HG02610 (cell line): ENCODE measurements at regions not wholly inside any gene's neighbourhood (a gene's known extent, or its start where the extent isn't known, plus 50 kb on each side); places are given as distances from the start of the nearest gene placed in this dataset.
"Not testable (repeated sequence)": the region's sequence is repeated elsewhere in the genome, so short reads cannot be mapped to it uniquely, and the experiment has no call there.

ENCODE experiments used
- ATAC-seq: cut with Tn5 transposase; IDR thresholded peaks from one replicate; pipeline ENCODE4 v1.9.1; 2021; ENCODE audit warnings: mild to moderate bottlenecking, moderate library complexity; ENCODE audit not compliant: unreplicated experiment

DNA sequence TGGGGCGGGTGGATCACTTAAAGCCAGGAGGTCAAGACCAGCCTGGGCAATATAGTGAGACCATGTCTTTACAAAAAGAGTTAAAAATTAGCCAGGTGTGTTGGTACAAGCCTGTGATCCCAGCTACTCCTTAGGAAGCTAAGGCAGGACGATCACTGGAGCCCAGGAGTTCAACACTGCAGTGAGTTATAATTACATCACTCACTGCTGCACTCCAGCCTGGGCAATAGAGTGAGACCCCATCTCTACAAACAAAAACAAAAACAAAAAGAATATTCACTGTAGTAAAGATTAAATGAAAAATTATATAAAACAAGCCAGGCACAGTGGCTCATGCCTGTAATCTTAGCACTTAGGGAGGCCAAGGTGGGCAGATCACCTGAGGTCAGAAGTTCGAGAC is 1047.6 kb upstream of the AUTS2 start:
- no peak for ATAC-seq

DNA sequence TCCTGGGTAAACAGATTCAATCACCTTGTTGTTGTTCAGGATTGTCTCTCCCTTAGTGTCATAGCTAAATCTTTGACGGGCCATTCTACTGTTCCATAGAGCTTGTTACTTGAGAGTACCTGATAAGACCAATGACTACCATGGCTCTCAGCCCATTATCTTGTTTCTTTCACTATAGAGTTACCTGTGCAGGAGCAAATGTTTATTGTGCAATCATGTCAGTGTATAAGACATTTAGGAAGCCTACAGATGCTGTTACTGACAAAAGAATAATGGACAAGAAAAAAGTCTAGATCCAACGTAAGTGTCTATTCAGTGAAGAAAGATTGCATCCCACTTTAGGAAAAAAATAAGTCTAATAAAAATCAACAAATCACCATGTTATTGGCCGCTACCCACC is 1041.7 kb upstream of the AUTS2 start:
- no peak for ATAC-seq

DNA sequence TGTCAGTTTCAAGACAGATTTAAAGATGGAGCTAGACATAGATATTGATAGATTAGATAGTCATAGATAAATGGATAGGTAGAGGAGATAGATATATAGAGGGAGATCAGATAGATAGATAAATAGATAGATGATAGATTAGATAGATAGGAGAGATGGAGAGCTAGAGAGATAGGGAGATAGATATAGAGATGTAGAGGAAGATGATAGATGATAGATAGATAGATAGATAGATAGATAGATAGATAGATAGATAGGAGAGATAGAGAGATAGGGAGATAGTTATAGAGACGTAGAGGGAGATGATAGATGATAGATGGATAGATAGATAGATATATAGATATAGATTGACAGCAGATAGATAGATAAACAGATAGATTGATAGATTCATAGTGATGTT is 1038.8 kb upstream of the AUTS2 start:
- no peak for ATAC-seq

DNA sequence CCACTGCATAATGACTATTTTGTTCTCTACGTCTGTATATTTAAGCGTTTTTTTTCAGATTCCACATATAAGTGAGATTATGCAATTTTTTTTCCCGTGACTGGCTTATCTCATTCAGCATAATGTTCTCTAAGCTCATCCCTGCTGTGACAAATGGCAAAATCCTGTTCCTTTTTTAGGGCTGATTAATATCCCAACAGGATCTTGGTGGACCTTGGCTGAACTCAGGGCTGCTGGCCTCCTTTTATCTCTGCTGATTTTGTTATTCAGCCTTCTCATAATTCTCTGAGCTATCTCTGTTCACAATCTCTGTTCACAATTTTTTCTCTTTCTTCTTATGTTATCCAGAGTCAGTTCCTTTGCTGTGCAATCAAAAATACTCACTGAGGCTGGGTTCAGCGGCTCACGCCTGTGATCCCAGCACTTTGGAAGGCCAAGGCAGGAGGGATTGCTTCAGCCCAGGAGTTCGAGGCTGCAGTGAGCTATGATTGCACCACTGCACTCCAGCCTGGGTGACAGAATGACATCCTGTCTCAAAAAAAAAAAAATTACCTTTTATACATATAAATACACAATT is 1035.9 kb upstream of the AUTS2 start:
- ATAC-seq: no peak

DNA sequence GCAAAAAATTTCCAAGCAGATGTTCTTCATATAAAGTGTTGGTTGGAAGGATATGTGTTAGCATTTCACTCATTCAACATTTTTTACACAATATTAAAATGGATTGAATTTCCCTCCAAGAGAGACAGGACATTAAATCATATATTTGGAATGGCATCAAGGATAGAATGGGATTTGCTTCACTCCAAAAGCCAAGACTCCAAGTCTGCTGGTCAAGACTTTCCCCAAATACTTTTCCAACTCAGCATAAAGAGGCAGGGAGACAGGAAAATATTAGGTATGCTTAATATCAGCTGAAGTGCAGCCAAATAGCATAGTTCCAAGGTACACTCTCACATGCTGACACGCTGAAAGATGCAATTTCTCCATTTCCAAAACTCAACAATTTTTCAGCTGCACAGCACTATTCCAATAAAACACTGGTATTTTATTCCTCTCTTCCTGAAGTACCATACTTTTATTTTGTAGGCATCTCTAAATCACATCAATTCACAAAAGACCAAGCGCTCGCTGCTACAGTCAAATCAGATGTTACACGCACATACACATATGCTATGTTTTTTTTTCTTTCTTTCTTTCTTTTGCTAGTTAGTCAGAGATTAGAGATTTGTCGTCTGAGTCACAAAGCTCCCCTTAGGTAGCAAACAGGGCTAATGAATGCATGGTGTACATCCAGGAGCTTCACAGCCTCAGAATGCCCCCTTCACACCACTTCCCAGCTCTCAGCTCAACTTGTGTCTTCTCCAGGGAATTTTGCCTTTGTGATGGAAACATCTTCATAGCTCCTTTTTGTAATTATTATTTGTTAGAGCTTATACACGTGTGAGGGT is 1033.8 kb upstream of the AUTS2 start:
- ATAC-seq: no peak

DNA sequence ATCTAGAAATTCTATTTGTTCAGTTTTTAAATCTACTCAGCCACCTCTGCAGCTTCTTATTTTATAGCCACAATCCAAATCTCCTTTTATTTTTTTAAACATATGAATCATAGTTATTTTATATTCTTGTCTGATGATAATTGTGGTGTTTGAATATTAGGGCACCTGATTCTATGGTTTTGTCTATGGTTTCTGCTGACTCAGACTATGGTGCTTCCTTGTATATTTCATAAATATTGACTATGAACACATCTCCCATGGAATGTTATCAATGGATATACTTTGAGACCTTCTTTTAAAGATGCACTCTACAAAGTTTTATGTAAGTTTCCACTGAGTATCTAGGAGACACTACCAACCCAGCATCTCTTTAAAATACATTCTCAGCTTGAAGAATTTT is 1027.0 kb upstream of the AUTS2 start:
- ATAC-seq: no peak

DNA sequence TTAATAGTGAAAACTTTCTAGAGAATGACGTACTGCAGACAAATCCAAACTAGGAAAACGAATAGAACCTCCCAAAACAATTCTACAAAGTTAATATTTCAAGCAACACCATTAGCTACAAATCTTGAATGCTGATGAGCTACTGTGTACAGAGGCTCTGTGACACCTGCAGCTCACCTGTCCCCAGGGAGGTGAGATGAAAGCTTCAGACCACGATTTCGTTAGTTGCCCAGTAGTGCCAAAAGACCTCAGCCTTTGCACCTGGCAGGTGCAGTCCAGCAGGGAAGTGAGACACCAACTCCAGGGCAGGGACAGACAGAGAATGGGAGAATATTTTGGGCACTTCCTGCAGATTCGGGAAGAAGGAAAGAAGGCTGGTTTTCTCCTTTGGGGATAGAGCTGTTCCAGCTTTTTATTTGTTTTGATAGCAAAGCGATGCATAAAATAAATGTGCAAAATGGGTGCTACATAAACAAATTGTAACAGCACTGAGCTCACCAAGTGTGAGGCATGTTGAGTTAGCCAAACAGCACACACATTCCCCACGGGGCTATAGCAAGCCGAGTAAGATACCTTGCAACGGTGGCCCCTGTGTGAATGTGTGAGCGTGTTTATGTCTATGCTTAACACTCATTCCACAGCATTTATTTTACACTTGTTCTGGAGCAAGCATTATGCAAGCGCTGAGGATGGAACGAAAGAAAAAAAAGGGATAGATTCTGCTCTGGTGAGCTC is 1024.8 kb upstream of the AUTS2 start:
- no peak for ATAC-seq

DNA sequence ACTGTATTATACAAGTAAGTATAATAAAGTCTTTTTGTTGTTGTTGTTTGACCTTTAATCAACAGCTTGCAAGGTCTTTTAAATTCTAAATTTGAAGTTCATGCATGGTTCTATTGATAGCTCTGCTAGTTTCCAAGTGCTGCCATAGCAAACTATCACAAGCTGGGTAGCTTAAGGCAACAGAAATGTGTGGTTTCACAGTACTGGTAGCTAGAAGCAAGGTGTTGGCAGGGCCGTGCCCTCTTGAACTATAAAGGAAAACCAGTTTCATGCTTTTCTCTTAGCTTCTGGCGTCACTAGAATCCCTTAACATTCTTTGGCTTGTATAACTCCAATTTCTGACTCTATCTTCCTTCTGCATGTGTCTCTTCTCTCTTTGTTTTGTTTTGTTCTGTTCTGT is 1021.9 kb upstream of the AUTS2 start:
- ATAC-seq: no peak

DNA sequence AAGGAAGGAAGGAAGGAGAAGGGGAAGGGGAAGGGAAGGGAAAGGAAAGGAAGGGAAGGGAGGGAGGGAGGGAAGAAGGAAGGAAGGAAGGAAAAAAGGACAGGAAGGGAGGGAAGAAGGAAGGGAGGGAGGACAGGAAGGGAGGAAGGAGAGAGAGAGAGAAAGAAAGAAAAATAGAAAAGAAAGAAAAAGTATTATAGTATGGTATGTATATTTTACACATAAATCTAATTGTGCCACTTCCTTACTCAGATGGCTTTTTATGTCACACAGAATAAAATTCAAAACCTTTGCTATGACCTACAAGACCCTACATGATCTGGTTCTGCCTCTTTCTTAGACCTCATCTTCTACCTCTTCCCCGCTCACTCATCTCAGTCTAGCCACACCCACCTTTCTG is 1016.9 kb upstream of the AUTS2 start:
- ATAC-seq: no peak

DNA sequence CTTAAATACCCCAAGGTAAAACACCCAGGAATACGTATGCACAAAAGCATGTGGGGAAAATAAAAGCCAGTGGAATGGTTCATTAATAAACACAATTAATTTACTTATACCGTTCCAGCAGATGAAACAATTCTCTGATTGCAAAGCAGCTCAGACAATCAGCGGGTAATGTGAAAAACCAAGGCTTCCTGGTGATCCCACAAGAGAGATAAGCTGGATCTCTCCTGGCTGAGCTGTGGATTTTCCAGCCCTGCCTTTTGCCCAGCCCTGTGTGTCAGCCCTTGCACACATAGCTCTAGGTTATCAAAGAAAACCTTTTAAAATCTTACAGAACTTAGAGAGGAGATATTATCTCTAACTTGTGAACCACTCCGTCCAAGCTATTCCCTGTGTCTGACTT is 1010.7 kb upstream of the AUTS2 start:
- ATAC-seq: no peak

DNA sequence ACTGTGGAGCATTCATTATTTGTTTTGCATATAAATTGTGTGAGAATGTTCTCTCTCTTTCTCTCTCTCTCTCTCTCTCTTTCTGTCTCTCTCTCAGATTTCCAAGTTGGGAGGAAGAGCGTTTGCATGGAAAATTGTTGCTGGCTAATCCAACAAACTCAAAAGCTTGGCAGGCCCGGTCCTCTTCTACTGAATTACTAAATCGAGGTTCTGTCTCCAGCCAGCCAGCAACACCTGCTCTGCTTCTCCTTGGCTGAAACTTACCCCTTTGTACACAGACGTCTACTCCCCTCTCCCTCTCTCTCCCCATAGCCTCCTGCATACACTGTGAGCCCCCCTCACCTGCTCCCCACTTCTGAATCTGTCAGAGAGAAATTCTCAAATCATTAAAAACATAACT is 996.4 kb upstream of the AUTS2 start:
- ATAC-seq: no peak

DNA sequence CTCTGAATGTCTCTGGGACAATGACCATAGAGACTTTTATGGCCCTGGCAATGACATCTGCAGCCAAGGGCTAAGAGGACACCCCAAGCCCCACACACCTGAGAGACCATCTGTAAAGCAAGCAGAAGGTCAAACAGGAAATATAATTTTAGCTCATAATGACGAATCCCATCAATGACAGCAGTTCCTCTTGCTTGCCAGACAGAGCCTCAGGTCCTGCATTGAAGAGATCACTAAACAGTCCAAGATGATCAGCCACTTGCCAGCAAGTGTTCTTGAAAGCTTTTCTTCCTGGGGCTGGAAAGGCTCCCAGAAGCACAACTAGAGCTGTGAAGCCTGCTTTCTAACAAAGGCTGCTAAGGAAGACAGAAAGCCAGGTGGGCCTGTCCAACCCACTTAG is 993.7 kb upstream of the AUTS2 start:
- ATAC-seq: no peak

DNA sequence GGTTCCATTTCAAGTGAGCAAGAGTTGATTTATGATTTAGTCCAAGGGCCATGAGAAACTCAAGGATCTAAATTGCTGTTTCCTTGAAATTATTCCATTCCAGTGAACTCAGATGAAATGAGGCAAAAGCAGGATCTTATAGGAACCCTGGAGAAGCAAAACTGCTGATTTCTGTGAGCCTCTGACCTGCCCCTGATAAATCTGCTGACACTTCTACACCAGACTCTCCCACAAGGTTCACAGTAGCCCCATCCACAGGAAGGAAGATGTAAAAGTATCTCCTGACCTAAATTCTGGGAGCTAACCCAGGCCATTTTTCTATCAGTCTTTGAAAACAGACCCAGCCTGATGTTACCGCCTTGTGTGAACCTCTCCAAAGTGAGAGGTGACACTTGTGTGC is 987.6 kb upstream of the AUTS2 start:
- no peak for ATAC-seq

DNA sequence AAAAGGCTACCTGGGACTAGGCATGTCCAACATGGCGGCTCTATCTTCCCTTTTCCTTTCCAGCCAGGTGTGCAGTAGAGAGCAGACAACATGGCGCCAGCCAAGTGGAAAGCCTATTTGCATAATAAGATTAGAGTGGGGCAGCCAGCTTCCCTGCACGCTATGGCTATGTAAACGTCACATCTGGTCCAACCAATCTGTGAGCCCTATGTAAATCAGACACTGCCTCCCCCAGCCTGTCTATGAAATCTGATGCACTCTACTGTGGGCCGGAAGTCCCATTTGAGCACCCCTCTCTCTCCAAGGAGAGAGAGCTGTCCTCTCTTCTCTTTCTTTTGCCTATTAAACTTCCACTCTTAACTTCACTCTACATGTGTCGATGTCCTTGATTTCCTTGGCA is 984.9 kb upstream of the AUTS2 start:
- no peak for ATAC-seq

DNA sequence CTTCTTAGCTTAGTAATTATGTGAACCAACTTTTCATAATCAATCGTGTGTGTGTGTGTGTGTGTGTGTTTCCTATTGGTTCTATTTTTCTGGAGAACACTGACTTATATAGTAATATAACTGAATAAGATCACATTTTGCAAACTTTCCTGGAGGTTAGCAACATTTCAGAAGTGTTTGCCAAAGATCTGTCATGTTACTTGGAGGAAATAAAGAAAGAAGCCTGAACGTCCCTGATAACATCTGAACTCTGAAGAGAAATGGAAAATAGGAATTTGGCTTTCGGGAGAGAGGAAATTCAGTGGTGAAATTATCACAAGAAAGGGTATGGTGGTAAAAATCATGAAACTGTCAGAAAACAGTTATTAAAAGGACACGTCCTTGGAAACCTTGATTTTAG is 984.4 kb upstream of the AUTS2 start:
- ATAC-seq: no peak

DNA sequence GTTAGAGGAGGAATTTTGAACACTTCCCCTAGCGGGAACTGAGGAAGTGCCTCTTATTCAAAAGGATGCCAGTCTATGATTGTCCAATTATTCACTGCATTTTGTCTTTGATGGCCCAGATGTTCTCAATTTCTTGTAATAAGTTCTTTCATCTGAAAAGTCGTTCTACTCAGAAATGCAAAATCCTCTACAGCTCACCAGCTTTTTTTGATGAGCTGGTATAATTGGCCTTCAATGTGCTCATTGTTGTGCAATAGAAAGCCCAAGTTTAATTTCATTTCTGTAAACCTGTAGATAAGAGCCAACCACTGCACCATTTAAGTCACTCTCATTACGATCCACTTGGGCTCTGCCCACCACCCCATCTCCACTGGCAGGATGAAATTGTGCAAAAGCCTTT is 978.7 kb upstream of the AUTS2 start:
- ATAC-seq: no peak

DNA sequence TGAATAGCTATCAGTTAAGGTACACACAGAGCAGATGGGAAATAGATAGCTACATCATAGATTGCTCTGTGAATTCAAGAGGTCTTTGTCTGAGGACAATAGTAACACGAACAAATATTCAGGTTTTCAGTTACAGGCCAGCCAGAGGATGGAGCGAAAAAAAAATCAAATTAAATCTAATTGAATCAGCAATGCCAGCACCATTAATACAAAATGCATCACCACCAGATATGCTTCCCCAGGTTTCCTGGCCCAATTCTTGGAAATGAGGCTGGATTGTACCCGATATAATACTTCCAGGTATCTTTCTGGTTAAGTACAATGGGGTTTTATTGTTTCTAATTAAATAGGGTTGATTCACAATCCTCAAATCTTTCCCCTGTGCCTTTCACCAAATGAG is 975.8 kb upstream of the AUTS2 start:
- no peak for ATAC-seq

DNA sequence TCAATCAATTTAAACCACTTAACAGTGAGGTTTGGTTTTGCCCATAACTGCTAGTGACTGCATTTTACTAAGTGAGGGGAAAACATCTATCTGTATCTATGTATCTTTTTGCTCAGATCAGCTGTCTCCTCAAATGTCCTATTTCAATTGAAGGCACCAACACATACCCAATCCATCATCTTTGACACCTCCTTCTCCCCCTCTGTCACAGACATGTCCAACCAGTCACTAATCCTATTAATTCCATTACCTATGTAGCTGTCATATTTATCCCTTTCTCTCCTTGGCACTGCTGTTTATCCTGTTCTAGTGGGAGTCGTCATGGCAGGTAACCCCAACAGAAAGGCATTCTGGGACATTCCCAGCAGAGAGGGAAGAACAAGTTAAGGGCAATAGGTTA is 975.2 kb upstream of the AUTS2 start:
- ATAC-seq: no peak

DNA sequence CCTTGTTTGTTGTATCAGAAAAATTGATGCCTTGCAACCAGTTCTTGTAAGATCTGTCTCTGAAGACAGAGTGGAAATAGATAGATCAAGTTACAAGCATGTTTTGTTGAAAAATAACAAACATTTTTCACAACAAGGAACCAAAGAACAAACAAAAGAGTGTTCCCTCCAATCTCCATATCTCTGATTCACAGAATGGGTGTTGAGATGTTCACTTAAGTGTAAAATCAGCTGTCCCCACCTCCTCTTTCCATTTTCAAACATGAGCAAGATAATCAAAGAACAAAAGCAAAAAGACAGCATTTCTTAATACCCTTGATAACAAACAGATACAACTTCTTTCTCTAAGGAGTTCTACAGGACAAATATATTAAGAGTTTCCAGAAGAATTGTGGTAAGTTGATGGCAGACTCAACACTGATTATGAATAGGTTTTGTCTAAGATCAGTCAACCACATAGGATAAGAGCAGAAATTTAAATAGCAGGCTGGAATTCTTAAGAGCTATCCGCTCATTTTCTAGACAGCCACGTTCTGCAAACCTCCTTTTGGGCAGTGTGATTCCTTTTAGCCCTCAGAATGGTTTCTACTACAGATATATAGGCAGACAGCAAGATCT is 970.9 kb upstream of the AUTS2 start:
- ATAC-seq: no peak

DNA sequence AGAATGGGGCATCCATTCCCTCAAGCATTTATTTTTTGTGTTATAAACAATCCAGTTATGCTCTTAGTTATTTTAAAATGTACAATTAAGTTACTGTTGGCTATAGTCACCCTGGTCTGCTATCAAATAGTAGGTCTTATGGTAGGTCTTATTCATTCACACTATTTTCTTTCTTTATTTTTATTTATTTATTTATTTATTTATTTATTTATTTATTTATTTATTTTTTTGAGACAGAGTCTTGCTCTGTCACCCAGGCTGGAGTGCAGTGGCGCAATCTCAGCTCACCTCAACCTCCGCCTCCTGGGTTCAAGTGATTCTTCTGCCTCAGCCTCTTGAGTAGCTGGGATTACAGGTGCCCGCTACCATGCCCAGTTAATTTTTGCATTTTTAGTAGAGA is 967.4 kb upstream of the AUTS2 start:
- ATAC-seq: not testable (repeated sequence)

DNA sequence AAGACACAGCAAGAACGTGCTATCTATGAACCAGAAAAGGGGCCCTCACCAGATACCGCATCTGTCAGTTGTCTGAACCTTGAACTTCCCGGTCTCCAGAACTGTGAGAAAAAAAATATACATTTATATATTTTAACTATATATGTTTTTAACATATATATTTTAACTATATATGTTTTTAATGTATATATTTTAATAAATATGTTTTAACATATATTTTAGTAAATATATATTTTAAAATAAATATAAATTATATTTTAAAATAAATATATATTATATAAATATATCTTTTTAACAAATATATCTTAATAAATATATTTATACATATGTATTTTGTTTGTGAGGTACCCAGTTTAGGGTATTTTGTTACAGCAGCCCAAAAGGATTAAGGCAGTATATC is 958.2 kb upstream of the AUTS2 start:
- no peak for ATAC-seq

DNA sequence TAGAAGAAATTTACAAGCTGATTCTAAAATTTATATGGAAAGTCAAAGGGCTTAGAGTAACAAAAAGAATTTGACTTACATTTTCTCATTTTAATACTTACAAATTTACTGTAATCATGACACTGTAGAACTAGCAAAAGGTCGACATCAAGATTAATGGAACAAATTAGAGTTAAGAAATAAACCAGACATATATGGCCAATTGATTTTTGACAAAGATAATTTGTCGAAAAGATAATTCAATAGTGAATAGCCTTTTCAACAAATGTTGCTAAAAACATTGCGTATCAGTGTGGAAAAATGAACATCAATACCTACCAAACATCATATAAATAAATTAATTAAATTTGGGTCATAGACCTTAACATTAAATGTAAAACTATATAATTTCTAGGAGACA is 955.5 kb upstream of the AUTS2 start:
- ATAC-seq: no peak
